GM12865 (cell line): ENCODE measurements at regions not wholly inside any gene's neighbourhood (a gene's known extent, or its start where the extent isn't known, plus 50 kb on each side); places are given as distances from the start of the nearest gene placed in this dataset.

Source experiments
- DNase-seq: peaks from one replicate; pipeline ENCODE4 v3.0.0; 2010; ENCODE audit warnings: low read depth
- H3K4me3 ChIP-seq: 2 replicates; pipeline ENCODE4 v1.5.1; 2011; ENCODE audit warnings: mild to moderate bottlenecking, low read depth, low read length, control low read depth
- CTCF ChIP-seq: IDR thresholded peaks from 2 replicates; pipeline ENCODE4 v1.5.1; 2011; ENCODE audit warnings: low read length, control low read depth, low read depth, inconsistent platforms; ENCODE audit not compliant: insufficient read depth; ENCODE audit errors: missing control alignments

GRCh38 chr20:39785252-39785917 lies 823.2 kb downstream of the DHX35 start:
- no peak for TF ChIP-seq CTCF
- no peak for DNase-seq
- H3K4me3 ChIP-seq = no peak overlapping the region

- no peak overlapping the region for H3K4me3 ChIP-seq
- DNase-seq = no peak
- TF ChIP-seq CTCF = no peak
These were observed 822.5 kb downstream of the DHX35 start for GRCh38 chr20:39784693-39785092.

GRCh38 chr20:39778847-39779604 lies 816.9 kb downstream of the DHX35 start:
- no peak for TF ChIP-seq CTCF
- no peak for DNase-seq

DNA sequence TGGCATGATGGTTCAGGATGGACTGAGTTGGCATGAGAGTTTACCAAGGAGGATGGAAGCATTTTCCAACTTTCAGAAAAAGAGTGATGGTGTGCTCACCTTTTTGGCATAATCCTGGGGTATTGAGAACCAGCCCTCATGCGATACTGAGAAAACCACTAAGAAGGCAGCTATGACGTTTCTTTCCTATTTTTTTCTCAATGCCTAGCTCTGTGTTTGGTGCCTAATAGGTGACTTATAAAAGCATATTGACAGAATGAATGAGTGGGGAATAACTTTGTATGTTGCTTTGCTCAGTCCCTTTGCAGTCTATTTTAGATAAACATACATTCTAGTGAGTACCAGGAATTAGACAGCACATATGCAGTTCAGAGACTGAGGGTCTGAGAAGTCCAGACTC lies 816.3 kb downstream of the DHX35 start:
- no peak for TF ChIP-seq CTCF
- no peak overlapping the region for H3K4me3 ChIP-seq
- no peak for DNase-seq

More at GRCh38 chr20:39778847-39779604, 816.9 kb downstream of the DHX35 start:
- no peak overlapping the region for H3K4me3 ChIP-seq

- no peak for TF ChIP-seq CTCF
- DNase-seq = no peak
- H3K4me3 ChIP-seq = no peak overlapping the region
These were observed 815.5 kb downstream of the DHX35 start for GRCh38 chr20:39777610-39778009.

GRCh38 chr20:39775110-39775509 lies 813.0 kb downstream of the DHX35 start:
- no peak for TF ChIP-seq CTCF

More at GRCh38 chr20:39775110-39775509, 813.0 kb downstream of the DHX35 start:
- no peak for DNase-seq
- H3K4me3 ChIP-seq = no peak overlapping the region
